ENCODE measurements at regions not wholly inside any gene's neighbourhood (a gene's known extent, or its start where the extent isn't known, plus 50 kb on each side); places are given as distances from the start of the nearest gene placed in this dataset.

DNA sequence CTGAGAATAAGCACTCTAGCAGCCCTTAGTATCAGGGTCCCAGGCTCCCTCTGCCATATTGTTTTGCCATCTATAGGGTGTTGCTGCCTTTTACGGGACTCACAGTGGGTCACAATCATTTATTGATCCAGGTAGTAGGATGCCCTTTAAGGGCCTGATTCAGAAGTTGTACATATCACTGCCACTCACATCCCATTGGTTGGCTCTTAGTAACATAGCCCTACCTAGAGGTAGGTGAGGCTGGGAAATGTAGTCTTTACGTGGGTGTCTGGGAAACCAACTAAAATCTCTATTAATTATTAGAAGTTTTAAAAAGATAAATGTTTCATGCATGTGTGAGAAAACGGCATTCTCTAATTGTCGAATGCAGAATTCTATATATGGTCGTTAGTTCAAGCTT is 78.8 kb upstream of the ATP5PO start:
- TF ChIP-seq, protein P1, sequence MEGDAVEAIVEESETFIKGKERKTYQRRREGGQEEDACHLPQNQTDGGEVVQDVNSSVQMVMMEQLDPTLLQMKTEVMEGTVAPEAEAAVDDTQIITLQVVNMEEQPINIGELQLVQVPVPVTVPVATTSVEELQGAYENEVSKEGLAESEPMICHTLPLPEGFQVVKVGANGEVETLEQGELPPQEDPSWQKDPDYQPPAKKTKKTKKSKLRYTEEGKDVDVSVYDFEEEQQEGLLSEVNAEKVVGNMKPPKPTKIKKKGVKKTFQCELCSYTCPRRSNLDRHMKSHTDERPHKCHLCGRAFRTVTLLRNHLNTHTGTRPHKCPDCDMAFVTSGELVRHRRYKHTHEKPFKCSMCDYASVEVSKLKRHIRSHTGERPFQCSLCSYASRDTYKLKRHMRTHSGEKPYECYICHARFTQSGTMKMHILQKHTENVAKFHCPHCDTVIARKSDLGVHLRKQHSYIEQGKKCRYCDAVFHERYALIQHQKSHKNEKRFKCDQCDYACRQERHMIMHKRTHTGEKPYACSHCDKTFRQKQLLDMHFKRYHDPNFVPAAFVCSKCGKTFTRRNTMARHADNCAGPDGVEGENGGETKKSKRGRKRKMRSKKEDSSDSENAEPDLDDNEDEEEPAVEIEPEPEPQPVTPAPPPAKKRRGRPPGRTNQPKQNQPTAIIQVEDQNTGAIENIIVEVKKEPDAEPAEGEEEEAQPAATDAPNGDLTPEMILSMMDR (conservative IDR thresholded peaks at IDR 0.05 in 1 of 2, IDR thresholded peaks at IDR 0.05 in 1 of 2; ENCODE audit: low read depth in 1 of 2, low read length in 2 of 2) = no peak
- no peak for TF ChIP-seq EZH2 (IDR thresholded peaks at IDR 0.05; ENCODE audit: low read length, missing control alignments)

Data from fibroblast of lung (primary cell).